Stromal cell of bone marrow (primary cell): ENCODE measurements at regions not wholly inside any gene's neighbourhood (a gene's known extent, or its start where the extent isn't known, plus 50 kb on each side); places are given as distances from the start of the nearest gene placed in this dataset.
A peak's percentile ranks its signal among the peaks of the same experiment; 100 is the strongest.

ENCODE experiments used
- DNase-seq: peaks from one replicate; pipeline ENCODE4 v3.0.0-alpha.2; 2012; ENCODE audit warnings: low read depth

GRCh38 chr18:11320986-11321385 lies 171.6 kb upstream of the PIEZO2 start:
- no peak for DNase-seq

DNA sequence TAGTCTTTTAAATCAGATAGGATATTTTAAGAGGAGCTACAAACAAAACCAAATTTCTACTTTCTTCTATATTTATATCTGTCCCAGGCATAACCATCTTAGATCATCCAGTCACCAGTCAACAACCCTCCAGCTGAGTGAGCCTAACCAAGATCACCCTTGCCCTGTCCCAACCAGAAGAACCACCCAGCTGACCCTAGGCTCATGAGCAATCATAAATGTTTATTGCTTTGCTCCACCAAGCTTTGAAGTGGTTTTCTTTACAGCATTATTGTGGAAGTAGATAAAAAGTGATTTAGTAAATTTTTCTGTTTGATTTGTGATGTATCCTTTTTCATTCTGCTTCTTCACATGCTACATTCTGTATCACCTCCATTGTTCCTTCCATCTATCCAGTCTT lies 167.2 kb upstream of the PIEZO2 start:
- DNase-seq, result no peak

DNA sequence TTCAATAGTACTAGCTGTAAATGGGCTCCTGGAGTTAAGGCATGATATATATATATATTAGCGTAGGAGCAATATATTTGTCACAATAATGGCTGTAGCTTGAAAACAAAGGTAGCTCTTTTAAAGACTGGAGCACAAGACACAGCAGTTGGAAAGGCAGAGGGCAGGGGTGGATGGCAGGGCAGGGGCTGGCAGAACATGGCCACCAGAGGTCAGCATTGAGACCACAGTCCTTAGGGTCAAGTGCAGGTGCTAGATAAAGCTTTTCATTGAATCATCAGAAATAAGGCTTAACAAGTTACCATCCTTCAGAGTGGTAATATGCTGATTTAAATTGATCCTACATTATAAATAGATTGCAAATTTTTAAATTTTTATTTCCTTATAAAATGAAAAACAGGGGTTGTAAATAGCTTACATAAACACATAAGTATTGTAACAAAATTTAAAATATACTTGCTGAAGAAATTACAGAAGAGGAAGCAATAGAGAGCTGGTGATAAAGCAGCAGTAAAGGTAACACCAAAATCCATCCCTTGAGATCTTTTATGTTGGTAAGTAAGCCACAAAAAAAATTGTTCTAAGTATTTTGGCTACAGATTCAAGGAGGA lies 161.2 kb upstream of the PIEZO2 start:
- DNase-seq, result no peak

DNA sequence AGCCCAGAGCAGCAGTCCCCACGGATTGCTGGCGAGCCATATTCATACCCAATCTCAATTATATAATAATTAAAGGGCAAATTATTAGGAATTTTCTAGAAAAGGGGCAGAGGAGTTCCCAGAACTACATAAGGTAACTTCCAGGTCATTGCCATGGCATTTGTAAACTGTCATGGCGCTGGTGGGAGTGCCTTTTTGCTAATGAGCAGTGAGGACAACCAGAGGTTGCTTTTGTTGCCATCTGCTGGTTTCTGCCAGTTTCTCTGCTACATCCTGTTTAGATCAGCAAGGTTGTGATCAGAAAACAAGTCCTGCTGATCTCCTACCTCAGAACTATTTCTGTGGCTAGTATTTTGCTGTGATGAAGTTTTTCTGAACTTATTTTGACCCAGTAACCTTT lies 159.8 kb upstream of the PIEZO2 start:
- DNase-seq, result no peak

DNA sequence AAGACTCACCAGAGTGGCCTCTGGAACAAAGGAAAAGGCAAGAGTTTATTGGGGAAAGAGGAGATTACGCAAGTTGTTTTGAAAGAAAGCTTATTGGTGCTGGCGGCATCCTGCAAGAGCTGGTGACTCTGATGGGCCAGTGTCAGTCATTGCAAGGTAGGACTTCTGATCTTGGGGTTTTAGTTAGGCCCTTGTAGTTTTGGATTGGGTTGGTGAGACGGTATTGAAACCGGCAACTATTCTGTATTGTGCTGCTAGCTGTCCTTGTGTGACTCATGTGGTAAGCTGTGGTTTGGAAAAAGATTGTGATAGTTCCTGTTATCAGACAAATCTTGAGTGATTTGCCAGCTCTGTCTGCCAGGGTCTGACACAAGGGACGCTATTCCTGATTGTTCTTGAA lies 159.1 kb upstream of the PIEZO2 start:
- no peak for DNase-seq

DNA sequence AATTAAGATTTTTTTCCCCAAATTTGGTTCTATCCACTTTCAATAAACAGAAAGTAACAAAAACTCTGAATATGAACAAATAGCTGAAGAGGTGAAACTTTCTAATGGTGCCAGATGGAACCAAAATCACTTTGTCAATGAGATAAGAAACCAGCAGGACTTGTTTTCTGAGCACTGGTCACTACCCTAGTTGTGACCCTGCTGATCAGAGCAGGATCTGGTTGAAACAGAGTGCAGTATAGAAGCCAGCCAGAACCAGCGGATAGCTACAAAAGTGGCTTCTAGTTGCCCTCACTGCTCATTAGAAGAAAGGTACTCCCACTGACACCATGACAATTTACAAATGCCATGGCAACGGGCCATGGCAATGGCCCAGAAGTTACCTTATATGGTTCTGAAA lies 158.3 kb upstream of the PIEZO2 start:
- no peak for DNase-seq

DNA sequence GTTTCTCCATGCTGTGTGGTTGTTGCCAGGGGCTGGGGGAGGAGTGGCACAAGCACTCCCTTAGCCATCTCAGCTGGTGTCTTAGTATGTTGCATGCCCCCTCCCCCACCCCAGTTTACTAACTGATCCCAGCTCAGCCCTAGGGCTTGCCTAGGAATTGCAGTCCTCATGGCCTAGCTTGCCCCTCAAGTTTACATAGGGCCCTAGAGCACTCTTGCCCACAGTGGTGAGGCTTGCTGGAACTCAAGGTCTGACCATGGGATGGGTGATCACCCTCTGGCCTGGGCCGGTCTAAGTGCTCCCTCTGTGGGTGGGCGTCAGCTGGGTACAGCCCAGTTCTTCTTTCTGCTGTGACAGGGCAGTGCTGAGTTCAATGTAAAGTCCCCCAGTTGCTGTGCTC lies 156.1 kb upstream of the PIEZO2 start:
- no peak for DNase-seq

GRCh38 chr18:11304928-11305327 lies 155.6 kb upstream of the PIEZO2 start:
- DNase-seq, result no peak

DNA sequence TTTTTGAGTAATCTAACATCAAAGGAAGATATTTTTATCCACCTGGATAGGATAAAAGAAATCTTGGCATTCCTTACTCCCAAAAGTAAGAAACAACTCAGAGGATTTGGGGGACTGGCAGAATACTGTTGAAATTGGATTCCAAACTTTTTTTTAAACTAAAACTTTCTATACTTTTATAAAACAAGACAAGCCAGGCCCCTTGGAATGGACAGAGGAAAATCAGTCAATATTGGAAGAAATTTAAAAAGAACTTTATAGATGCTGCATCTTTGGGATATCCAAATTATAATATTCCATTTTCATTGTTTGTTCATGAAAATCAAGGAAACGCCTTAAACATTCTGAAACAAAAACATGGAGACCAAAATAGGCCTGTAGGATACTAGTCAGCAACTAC lies 147.6 kb upstream of the PIEZO2 start:
- DNase-seq, result no peak

DNA sequence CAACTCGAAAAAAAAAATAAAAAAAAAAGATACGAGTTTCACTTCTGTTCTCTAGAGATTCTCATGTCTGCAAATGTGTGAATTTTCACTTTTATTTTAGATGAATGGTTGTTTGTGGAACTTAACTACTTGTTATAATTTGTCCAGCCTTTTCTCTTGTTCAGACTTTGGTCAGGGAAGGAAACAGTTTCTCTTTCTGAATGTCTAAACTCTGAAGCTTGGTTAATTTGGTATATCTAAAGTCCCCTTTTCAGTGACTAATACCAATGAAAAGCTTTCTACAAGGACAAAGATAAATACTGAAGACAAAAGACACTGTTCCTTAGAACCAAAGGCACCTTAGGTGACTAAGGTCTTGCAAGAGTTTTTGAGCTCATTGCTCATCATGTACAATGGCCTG lies 144.4 kb upstream of the PIEZO2 start:
- DNase-seq, result no peak

GRCh38 chr18:11290786-11291185 lies 141.4 kb upstream of the PIEZO2 start:
- DNase-seq, result no peak

GRCh38 chr18:11289248-11289647 lies 139.9 kb upstream of the PIEZO2 start:
- DNase-seq, result no peak

GRCh38 chr18:11288401-11288800 lies 139.0 kb upstream of the PIEZO2 start:
- DNase-seq, result no peak

DNA sequence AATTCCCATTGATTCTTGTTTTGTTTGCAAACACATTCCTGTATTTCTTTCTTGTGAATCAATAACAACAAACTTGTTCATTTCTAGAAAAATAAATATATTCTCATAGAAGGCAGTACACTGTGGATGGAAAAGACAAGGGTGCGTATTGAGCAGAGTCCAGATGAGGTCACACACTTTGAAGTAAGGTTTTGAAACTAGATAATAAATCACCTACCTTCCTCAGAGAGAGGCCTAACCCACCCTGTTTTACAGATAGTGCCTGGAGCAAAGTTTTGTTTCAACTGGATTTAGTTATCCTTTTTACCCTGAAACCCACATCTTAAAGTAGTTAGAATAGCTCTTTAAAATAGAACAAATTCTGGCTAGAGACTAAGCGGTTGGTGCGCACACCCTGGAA lies 137.1 kb upstream of the PIEZO2 start:
- DNase-seq, result no peak

DNA sequence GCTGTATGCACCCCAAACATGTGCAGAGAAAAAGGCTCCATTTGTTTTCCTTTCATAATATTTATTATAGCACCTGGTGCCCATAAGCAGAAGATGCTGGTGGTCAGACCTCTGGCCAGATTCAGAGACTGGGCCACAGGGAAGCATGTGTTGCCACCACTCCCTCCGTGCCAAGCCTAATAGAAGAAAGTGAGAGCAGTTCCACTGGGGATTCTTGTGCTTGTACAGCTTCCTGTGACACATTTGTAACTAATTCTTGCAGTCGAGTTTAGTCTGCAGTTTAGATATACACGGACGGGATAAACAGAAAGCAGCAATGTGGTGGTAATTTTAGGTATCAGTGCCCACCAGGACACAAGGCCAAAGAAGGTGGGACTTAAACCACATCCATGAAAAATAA lies 135.4 kb upstream of the PIEZO2 start:
- DNase-seq, result no peak

DNA sequence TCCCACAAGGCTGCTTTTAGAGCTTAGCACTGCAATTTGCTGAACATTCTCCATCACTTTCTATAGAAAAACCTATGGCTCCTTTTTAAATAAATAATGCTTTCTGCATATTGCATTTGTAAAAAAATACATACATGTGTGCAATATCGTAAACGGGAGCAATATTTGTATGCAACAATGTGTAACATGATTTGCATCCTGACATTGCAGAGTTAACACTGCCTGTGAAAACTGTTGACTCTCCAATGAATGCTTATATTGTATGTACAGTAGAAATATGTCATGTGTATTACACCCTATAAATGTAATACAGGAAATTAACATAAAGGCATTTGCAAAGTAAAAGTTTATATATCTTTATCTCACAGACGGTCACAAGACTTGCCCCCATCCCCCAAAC lies 135.0 kb upstream of the PIEZO2 start:
- no peak for DNase-seq

- no peak for DNase-seq
These were observed 134.3 kb upstream of the PIEZO2 start for GRCh38 chr18:11283479-11284161.

GRCh38 chr18:11279461-11279860 lies 130.1 kb upstream of the PIEZO2 start:
- no peak for DNase-seq

- no peak for DNase-seq
These were observed 127.3 kb upstream of the PIEZO2 start for GRCh38 chr18:11276678-11277077.

- DNase-seq, result no peak
These were observed 124.9 kb upstream of the PIEZO2 start for GRCh38 chr18:11274144-11274794.

GRCh38 chr18:11272516-11272915 lies 123.1 kb upstream of the PIEZO2 start:
- DNase-seq, result no peak

- no peak for DNase-seq
These were observed 122.6 kb upstream of the PIEZO2 start for GRCh38 chr18:11271954-11272353.

- no peak for DNase-seq
These were observed 119.9 kb upstream of the PIEZO2 start for GRCh38 chr18:11269257-11269656.

DNA sequence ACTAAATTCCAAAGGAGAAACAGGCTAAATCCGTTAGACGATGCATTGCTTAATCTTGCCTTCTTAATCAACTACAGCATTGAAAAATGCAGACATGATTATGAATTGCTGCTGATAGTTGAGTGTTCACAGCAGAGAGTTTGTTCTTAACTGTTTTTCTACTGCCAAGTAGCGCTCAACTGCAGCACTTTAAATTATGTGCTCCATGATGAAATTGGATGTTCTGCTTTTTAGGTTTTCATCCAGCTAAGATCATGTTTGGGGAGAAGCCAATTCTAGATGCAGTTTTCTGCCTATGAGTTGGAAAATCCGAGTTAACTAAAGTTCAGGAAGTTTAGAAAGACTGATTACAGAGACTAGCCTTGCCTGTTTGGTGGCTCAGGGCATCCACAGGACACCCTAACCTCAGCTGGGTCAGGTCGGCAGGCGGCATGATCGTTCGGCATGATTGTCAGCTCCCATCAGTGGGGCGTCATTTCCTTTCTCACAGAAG lies 119.4 kb upstream of the PIEZO2 start:
- DNase-seq, result peak; percentile 56
